GM12865 (cell line): ENCODE measurements at regions not wholly inside any gene's neighbourhood (a gene's known extent, or its start where the extent isn't known, plus 50 kb on each side); places are given as distances from the start of the nearest gene placed in this dataset.

ENCODE experiments used
- DNase-seq: peaks from one replicate; pipeline ENCODE4 v3.0.0; 2010; ENCODE audit warnings: low read depth
- H3K4me3 ChIP-seq: 2 replicates; pipeline ENCODE4 v1.5.1; 2011; ENCODE audit warnings: mild to moderate bottlenecking, low read depth, low read length, control low read depth
- TF ChIP-seq, protein P1 (sequence below): IDR thresholded peaks from 2 replicates; pipeline ENCODE4 v1.5.1; 2011; ENCODE audit warnings: low read length, control low read depth, low read depth, inconsistent platforms; ENCODE audit not compliant: insufficient read depth; ENCODE audit errors: missing control alignments

DNA sequence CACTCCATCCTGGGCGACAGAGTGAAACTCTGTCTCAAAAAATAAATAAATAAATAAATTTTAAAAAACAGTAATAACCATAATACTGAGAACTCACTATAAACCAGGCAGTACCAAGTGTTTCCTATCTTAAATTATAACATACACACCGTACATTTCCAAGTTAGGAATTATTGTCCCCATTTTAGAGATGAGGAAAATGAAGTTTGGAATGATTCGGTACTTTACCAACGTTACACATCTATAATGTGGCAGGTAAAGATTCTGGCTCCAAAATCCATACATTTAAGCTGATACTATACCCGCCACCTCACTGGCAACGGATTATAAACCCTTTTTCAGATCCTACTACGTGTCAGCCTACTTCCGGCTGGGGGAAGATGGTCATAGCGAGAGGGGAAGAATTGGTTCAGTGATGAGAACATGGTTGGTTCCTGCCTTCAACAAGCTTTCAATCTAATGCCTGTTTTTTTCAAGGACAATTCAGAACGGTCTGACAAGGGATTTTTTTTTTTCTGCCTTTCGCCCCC, 105.9 kb upstream of the ATF7IP start:
- TF ChIP-seq, protein P1, sequence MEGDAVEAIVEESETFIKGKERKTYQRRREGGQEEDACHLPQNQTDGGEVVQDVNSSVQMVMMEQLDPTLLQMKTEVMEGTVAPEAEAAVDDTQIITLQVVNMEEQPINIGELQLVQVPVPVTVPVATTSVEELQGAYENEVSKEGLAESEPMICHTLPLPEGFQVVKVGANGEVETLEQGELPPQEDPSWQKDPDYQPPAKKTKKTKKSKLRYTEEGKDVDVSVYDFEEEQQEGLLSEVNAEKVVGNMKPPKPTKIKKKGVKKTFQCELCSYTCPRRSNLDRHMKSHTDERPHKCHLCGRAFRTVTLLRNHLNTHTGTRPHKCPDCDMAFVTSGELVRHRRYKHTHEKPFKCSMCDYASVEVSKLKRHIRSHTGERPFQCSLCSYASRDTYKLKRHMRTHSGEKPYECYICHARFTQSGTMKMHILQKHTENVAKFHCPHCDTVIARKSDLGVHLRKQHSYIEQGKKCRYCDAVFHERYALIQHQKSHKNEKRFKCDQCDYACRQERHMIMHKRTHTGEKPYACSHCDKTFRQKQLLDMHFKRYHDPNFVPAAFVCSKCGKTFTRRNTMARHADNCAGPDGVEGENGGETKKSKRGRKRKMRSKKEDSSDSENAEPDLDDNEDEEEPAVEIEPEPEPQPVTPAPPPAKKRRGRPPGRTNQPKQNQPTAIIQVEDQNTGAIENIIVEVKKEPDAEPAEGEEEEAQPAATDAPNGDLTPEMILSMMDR, result no peak
- H3K4me3 ChIP-seq, result no peak overlapping the region
- no peak for DNase-seq

DNA sequence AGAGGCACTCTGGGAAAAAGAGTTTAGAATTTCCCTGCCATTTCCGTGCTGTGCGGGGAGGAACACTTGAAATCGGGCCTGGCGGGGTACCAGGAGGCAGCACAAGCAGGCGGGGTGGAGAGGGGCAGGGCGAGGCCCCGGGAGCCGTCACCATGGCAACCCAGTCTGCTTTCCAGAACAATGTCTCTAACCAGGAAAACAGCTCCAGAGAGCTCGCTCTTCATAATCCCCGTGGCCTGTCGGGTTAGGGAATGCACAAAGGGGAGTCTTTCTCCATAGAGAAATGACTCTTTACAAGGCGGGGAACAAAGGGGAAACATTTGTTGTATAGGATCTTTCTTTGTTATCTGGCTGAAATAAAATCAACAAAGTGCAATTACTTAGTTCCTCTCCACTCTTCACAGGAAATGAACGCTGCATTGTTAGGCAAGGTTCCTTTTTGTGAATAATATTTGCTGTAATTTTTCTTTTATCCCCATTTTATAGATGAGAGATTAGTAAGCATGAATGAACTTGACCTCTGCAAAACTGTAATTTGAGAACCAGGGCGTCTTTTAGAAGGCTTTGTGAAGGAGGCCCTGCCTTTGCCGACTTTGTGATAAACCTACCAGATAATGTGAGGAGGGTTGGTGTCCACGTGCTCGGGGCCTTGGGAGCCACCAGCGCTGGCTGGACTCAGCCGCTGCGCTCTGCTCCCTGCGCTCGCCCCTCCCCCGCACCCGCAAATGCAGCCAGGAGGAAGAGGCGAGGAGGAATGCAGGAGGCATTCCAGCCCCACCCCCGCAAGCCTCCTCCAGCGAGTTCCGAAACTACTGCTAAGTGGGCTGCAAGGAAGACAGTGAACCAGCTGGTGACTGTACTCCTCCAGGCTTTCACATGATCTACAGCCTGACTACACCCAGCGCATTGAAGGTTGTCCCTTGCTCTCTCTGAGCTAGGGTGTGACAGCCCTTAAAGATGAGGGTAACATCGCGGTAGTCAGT, 105.2 kb upstream of the ATF7IP start:
- H3K4me3 ChIP-seq, result no peak overlapping the region
- TF ChIP-seq, protein P1, result no peak
- no peak for DNase-seq

DNA sequence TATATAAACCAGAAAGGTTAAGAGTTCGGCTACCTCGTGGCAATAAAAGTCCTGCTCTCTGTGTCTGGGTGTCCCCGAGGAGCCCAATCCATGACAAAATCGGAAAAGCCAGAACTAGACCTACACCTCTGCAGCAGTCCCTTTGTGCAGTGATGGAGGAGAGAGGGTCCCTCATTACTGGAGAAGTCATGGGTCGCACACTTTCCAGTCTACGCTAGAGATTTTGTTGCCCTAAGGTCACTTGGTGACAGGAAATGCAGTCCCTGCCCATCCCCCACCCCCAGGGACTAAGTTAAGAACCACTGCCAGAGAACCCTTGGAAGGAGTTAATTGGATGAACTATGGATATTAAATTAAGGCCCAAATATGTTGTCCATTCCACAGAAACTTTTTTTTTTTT, 104.4 kb upstream of the ATF7IP start:
- DNase-seq, result no peak

DNA sequence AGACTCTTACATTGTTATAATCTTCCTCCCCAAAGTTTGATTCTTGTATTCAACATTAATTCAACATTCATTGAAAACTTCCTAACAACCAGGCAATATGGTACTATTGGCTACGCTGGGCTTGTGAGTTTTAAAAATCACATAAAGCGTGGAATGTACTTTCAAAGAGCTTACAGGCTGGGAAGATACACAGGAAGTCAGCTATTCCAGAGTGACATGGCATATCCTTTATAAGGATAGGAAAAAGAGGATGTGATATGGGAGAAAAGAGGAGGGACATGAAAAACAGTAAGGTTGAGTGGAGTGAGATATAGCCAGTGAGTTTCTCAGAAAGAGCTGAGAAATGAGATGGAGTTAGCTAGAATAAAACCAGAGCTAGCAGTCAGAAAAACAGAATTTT, 103.6 kb upstream of the ATF7IP start:
- TF ChIP-seq, protein P1, result no peak
- no peak for DNase-seq
- no peak overlapping the region for H3K4me3 ChIP-seq

More for the DNA sequence above, 104.4 kb upstream of the ATF7IP start:
- H3K4me3 ChIP-seq, result no peak overlapping the region
- TF ChIP-seq, protein P1, result no peak

DNA sequence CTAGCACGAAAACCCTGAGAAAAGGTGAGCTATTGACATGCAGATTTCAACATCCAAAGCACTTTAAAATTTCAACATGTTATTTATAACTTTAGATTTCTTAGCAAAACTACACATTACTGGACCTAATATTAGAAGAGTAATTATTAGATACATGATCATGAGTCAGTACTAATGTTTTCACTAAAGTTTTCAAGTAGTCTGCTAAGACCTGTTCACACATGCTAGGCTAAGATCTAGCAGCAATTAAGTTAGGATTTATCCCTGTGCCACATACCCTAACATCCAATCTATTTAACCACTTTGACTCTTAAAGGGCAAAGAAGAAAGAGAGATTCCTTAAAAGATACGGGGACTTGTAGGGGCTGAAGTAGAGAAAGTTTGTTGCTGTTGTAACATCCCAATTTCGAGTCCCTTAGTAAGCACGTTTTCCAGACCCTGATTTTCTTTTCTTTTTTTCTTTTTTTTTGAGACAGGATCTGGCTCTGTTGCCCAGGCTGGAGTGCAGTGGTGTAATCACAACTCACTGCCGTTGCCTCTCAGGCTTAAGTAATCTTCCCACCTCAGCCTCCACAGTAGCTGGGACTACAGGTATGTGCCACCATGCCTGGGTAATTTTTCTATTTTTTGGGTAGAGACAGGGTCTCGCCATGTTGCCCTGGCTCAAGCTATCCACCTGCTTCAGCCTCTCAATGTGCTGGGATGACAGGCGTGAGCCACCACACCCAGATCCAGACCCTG, 102.5 kb upstream of the ATF7IP start:
- TF ChIP-seq, protein P1, result no peak
- DNase-seq, result no peak
- H3K4me3 ChIP-seq, result no peak overlapping the region

DNA sequence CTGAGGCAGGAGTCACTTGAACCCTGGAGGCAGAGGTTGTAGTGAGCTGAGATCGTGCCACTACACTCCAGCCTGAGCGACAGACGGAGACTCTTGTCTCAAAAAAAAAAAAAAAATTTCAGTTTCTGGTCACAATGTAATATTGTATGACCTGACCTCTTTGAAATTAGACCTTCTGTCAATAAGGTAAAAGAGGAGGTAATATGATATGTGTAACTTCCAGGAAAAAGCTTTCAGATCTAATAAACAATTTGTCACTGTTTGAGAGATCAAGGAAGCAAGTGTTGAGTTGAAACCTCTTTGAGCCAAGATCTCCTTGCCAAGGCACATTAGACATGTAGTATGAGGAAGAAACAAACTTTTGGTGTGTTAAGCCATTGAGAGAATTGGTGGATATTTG, 101.7 kb upstream of the ATF7IP start:
- H3K4me3 ChIP-seq, result no peak overlapping the region
- no peak for DNase-seq
- TF ChIP-seq, protein P1, result no peak
